HEK293 (cell line): ENCODE measurements at regions not wholly inside any gene's neighbourhood (a gene's known extent, or its start where the extent isn't known, plus 50 kb on each side); places are given as distances from the start of the nearest gene placed in this dataset.

Experiments
- ATF2 ChIP-seq: fragments of 450-650 bp; formaldehyde crosslinking; IDR thresholded peaks from 2 replicates; pipeline ENCODE4 v1.5.1; 2016; ENCODE audit warnings: missing biosample characterization, missing genetic modification characterization, low read depth
- CTCF ChIP-seq: fragments of 450-650 bp; formaldehyde crosslinking; IDR thresholded peaks from 2 replicates; pipeline ENCODE4 v1.5.1; 2016; ENCODE audit warnings: missing biosample characterization, missing genetic modification characterization
- PRDM10 ChIP-seq: fragments of 450-650 bp; formaldehyde crosslinking; IDR thresholded peaks from 2 replicates; pipeline ENCODE4 v1.5.1; 2016; ENCODE audit warnings: missing biosample characterization, missing genetic modification characterization
- WT1 ChIP-seq: fragments of 450-650 bp; formaldehyde crosslinking; IDR thresholded peaks from 2 replicates; pipeline ENCODE4 v1.5.1; 2016; ENCODE audit warnings: missing biosample characterization, missing genetic modification characterization
- ZBTB8A ChIP-seq: fragments of 450-650 bp; formaldehyde crosslinking; IDR thresholded peaks from 2 replicates; pipeline ENCODE4 v1.5.1; 2016; ENCODE audit warnings: missing biosample characterization, missing genetic modification characterization
- ZNF146 ChIP-seq: fragments of 450-650 bp; formaldehyde crosslinking; IDR thresholded peaks from 2 replicates; pipeline ENCODE4 v1.5.1; 2016; ENCODE audit warnings: missing biosample characterization, missing genetic modification characterization
- ZNF19 ChIP-seq: fragments of 450-650 bp; formaldehyde crosslinking; IDR thresholded peaks from 2 replicates; pipeline ENCODE4; 2016; ENCODE audit warnings: missing biosample characterization, missing genetic modification characterization, low read depth
- ZNF274 ChIP-seq, 2 experiments: fragments of 200-500 bp in 1 of 2; fragments of 450-650 bp in 1 of 2; sonication (Bioruptor generic) in 1 of 2; formaldehyde crosslinking in 1 of 2; IDR thresholded peaks; 2 replicates each; pipeline versions ENCODE4 v1.5.1 to v1.6.1; 2014 to 2016; ENCODE audit warnings: borderline replicate concordance in 1 of 2, inconsistent platforms in 1 of 2, low read length in 1 of 2, missing biosample characterization in 1 of 2, missing genetic modification characterization in 1 of 2
- ZNF518A ChIP-seq: fragments of 450-650 bp; formaldehyde crosslinking; conservative IDR thresholded peaks from 2 replicates; pipeline ENCODE4 v1.5.1; 2016; ENCODE audit warnings: low read depth, missing biosample characterization, missing genetic modification characterization
- ZNF777 ChIP-seq: fragments of 450-650 bp; formaldehyde crosslinking; IDR thresholded peaks from 2 replicates; pipeline ENCODE4 v1.5.1; 2017; ENCODE audit warnings: missing biosample characterization, missing genetic modification characterization, borderline replicate concordance
- ZNF792 ChIP-seq: fragments of 450-650 bp; formaldehyde crosslinking; IDR thresholded peaks from 2 replicates; pipeline ENCODE4 v1.5.1; 2016; ENCODE audit warnings: missing biosample characterization, missing genetic modification characterization

- TF ChIP-seq CTCF (tag by site-specific recombination) (no peak), ZNF792 (tag by site-specific recombination) (no peak), WT1 (tag by site-specific recombination) (no peak), PRDM10 (tag by site-specific recombination) (no peak), ZNF274 (IDR thresholded peaks at IDR 0.05; ENCODE audit: low read length) (no peak), ZNF274 (tag by site-specific recombination; IDR thresholded peaks at IDR 0.05; ENCODE audit: borderline replicate concordance) (no peak), ZBTB8A (no peak), ZNF518A (tag by site-specific recombination) (no peak), ZNF19 (tag by site-specific recombination) (no peak), ZNF146 (tag by site-specific recombination) (no peak), ZNF777 (tag by site-specific recombination) (no peak), ATF2 (no peak)
Measured at GRCh38 chr6:139480356-139481165, 106.1 kb upstream of the CITED2 start.
